ENCODE measurements at regions not wholly inside any gene's neighbourhood (a gene's known extent, or its start where the extent isn't known, plus 50 kb on each side); places are given as distances from the start of the nearest gene placed in this dataset.
"Not testable (repeated sequence)": the region's sequence is repeated elsewhere in the genome, so short reads cannot be mapped to it uniquely, and the experiment has no call there.

- no peak overlapping the region for H2AFZ ChIP-seq
- H3K36me3 ChIP-seq (replicated peaks; ENCODE audit: insufficient read depth, low read depth) = no peaks in the 10 kb centered on the region
- H3K9me3 ChIP-seq (ENCODE audit: low read depth) = no peaks in the 10 kb centered on the region
- no peak overlapping the region for H3K4me2 ChIP-seq
- H3K27ac ChIP-seq = no peak overlapping the region
- H3K9me2 ChIP-seq (replicated peaks; ENCODE audit: insufficient read depth) = no peaks in the 10 kb centered on the region
- 52% methylated on average over 3 of the region's 3 CpGs for WGBS (ENCODE audit: low lambda C conversion rate, missing lambda C conversion rate)
- no peak overlapping the region for H3K4me3 ChIP-seq
- DNase-seq (ENCODE audit: low spot score) = no peak
- TF ChIP-seq CTCF (IDR thresholded peaks at IDR 0.05; ENCODE audit: poor library complexity) = no peak
- no peak for TF ChIP-seq EZH2phosphoT487 (IDR thresholded peaks at IDR 0.05; ENCODE audit: low read depth, severe bottlenecking, unreplicated experiment)
- TF ChIP-seq EZH2 (IDR thresholded peaks at IDR 0.05; ENCODE audit: borderline replicate concordance) = no peak
- no peaks in the 10 kb centered on the region for H3K4me1 ChIP-seq (ENCODE audit: insufficient read depth)
- H3K79me2 ChIP-seq = no peaks in the 10 kb centered on the region
- H3K27me3 ChIP-seq = no peaks in the 10 kb centered on the region
- no peaks in the 10 kb centered on the region for H4K20me1 ChIP-seq (ENCODE audit: insufficient read depth, poor library complexity, severe bottlenecking)
Observed at GRCh38 chrX:128408842-128409241, 356.6 kb upstream of the ACTRT1 start.

GRCh38 chrX:128396601-128397000, 344.4 kb upstream of the ACTRT1 start:
- no peaks in the 10 kb centered on the region for H3K27me3 ChIP-seq
- H3K4me1 ChIP-seq (ENCODE audit: insufficient read depth) = no peaks in the 10 kb centered on the region
- TF ChIP-seq EZH2phosphoT487 (IDR thresholded peaks at IDR 0.05; ENCODE audit: low read depth, severe bottlenecking, unreplicated experiment) (no peak), CTCF (IDR thresholded peaks at IDR 0.05; ENCODE audit: poor library complexity) (no peak), EZH2 (IDR thresholded peaks at IDR 0.05; ENCODE audit: borderline replicate concordance) (no peak)
- no peaks in the 10 kb centered on the region for H3K9me3 ChIP-seq (ENCODE audit: low read depth)
- H3K4me3 ChIP-seq = no peak overlapping the region
- no peak overlapping the region for H3K4me2 ChIP-seq
- no peak for DNase-seq (ENCODE audit: low spot score)
- 34% methylated on average over 3 of the region's 3 CpGs for WGBS (ENCODE audit: low lambda C conversion rate, missing lambda C conversion rate)
- no peaks in the 10 kb centered on the region for H3K36me3 ChIP-seq (replicated peaks; ENCODE audit: insufficient read depth, low read depth)
- H3K27ac ChIP-seq = no peak overlapping the region
- H3K9me2 ChIP-seq (replicated peaks; ENCODE audit: insufficient read depth) = no peaks in the 10 kb centered on the region
- H3K79me2 ChIP-seq = no peaks in the 10 kb centered on the region
- no peak overlapping the region for H2AFZ ChIP-seq
- no peaks in the 10 kb centered on the region for H4K20me1 ChIP-seq (ENCODE audit: insufficient read depth, poor library complexity, severe bottlenecking)

- not testable (repeated sequence) for H3K4me2 ChIP-seq; H3K79me2 ChIP-seq; H3K9me3 ChIP-seq (ENCODE audit: low read depth); H4K20me1 ChIP-seq (ENCODE audit: insufficient read depth, poor library complexity, severe bottlenecking); H3K27me3 ChIP-seq; H3K4me3 ChIP-seq; H2AFZ ChIP-seq; DNase-seq (ENCODE audit: low spot score); H3K27ac ChIP-seq; H3K36me3 ChIP-seq (replicated peaks; ENCODE audit: insufficient read depth, low read depth); H3K9me2 ChIP-seq (replicated peaks; ENCODE audit: insufficient read depth); H3K4me1 ChIP-seq (ENCODE audit: insufficient read depth)
- 82% methylated on average over 3 of the region's 3 CpGs for WGBS (ENCODE audit: low lambda C conversion rate, missing lambda C conversion rate)
Observed at GRCh38 chrX:128383846-128384245, 331.6 kb upstream of the ACTRT1 start.

- H3K4me2 ChIP-seq = no peak overlapping the region
- H2AFZ ChIP-seq = no peak overlapping the region
- no peaks in the 10 kb centered on the region for H3K36me3 ChIP-seq (replicated peaks; ENCODE audit: insufficient read depth, low read depth)
- H3K4me3 ChIP-seq = no peak overlapping the region
- DNase-seq (ENCODE audit: low spot score) = no peak
- H3K9me3 ChIP-seq (ENCODE audit: low read depth) = no peaks in the 10 kb centered on the region
- H3K4me1 ChIP-seq (ENCODE audit: insufficient read depth) = no peaks in the 10 kb centered on the region
- no peaks in the 10 kb centered on the region for H3K79me2 ChIP-seq
- no peaks in the 10 kb centered on the region for H3K27me3 ChIP-seq
- WGBS (ENCODE audit: low lambda C conversion rate, missing lambda C conversion rate) = 79% methylated on average over 3 of the region's 3 CpGs
- no peaks in the 10 kb centered on the region for H3K9me2 ChIP-seq (replicated peaks; ENCODE audit: insufficient read depth)
- no peak overlapping the region for H3K27ac ChIP-seq
- no peaks in the 10 kb centered on the region for H4K20me1 ChIP-seq (ENCODE audit: insufficient read depth, poor library complexity, severe bottlenecking)
- TF ChIP-seq EZH2phosphoT487 (IDR thresholded peaks at IDR 0.05; ENCODE audit: low read depth, severe bottlenecking, unreplicated experiment) = no peak
- TF ChIP-seq EZH2 (IDR thresholded peaks at IDR 0.05; ENCODE audit: borderline replicate concordance) = no peak
Observed at GRCh38 chrX:128365492-128365891, 313.3 kb upstream of the ACTRT1 start.

Measured in hepatocyte (in vitro differentiated cells).